ENCODE measurements at regions not wholly inside any gene's neighbourhood (a gene's known extent, or its start where the extent isn't known, plus 50 kb on each side); places are given as distances from the start of the nearest gene placed in this dataset.

GRCh38 chrX:125762954-125763353 lies 403.1 kb downstream of the DCAF12L2 start:
- H3K4me3 ChIP-seq, result no peak overlapping the region
- no peaks in the 10 kb centered on the region for H3K36me3 ChIP-seq
- intact Hi-C loops (cut with DNase I), result no loop called here
- peaks cover 0 to 7% of the 10 kb centered on the region in 2 donors for H3K9me3 ChIP-seq
- DNase-seq (ENCODE audit: low spot score in 2 of 2), result no peak
- TF ChIP-seq CTCF (IDR thresholded peaks at IDR 0.05), result no peak
- H3K27ac ChIP-seq, result no peak overlapping the region
- no peaks in the 10 kb centered on the region for H3K27me3 ChIP-seq
- H3K4me1 ChIP-seq, result no peaks in the 10 kb centered on the region

DNA sequence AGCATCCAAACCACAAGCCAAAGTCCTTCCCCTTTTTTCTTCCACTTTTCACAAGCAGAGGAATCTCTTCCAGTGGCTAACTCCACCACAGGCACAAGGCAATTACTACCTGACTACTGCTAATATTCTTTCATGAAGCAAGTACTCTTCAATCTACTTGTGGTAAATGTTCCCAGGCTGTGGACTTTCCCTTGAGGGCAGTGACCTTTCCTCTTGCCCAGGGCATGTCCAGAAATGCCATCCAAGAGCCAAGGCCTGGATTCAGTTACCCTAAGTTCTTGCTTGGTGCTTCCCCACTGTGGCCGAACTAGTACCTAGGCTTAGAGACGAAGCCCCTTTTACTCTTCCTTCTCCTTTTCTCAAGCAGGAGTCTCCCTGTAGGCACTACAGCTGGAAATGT lies 400.7 kb downstream of the DCAF12L2 start:
- intact Hi-C loops (cut with DNase I), result no loop called here

GRCh38 chrX:125769628-125770027 lies 396.5 kb downstream of the DCAF12L2 start:
- no peak overlapping the region for H3K27ac ChIP-seq
- TF ChIP-seq CTCF (IDR thresholded peaks at IDR 0.05), result no peak
- no peaks in the 10 kb centered on the region for H3K9me3 ChIP-seq
- H3K4me1 ChIP-seq, result no peaks in the 10 kb centered on the region
- H3K36me3 ChIP-seq, result no peaks in the 10 kb centered on the region
- H3K27me3 ChIP-seq, result no peaks in the 10 kb centered on the region
- no peak for DNase-seq (ENCODE audit: low spot score in 2 of 2)
- intact Hi-C loops (cut with DNase I), result no loop called here
- no peak overlapping the region for H3K4me3 ChIP-seq

More for the DNA sequence above, 400.7 kb downstream of the DCAF12L2 start:
- no peak for TF ChIP-seq CTCF (IDR thresholded peaks at IDR 0.05)
- Histone ChIP-seq H3K9me3 (peaks cover 0 to 7% of the 10 kb centered on the region in 2 donors), H3K4me1 (no peaks in the 10 kb centered on the region), H3K27me3 (no peaks in the 10 kb centered on the region), H3K4me3 (no peak overlapping the region), H3K27ac (no peak overlapping the region), H3K36me3 (no peaks in the 10 kb centered on the region)
- no peak for DNase-seq (ENCODE audit: low spot score in 2 of 2)

- DNase-seq (ENCODE audit: low spot score in 2 of 2), result no peak
- Histone ChIP-seq H3K4me1 (no peaks in the 10 kb centered on the region), H3K36me3 (no peaks in the 10 kb centered on the region), H3K9me3 (no peaks in the 10 kb centered on the region), H3K27ac (no peak overlapping the region), H3K4me3 (no peak overlapping the region), H3K27me3 (no peaks in the 10 kb centered on the region)
- intact Hi-C loops (cut with DNase I), result no loop called here
- TF ChIP-seq CTCF (IDR thresholded peaks at IDR 0.05), result no peak
Observed at GRCh38 chrX:125778261-125778660, 387.8 kb downstream of the DCAF12L2 start.

GRCh38 chrX:125782184-125782583 lies 383.9 kb downstream of the DCAF12L2 start:
- DNase-seq (ENCODE audit: low spot score in 2 of 2), result no peak
- H3K27ac ChIP-seq, result no peak overlapping the region
- no peaks in the 10 kb centered on the region for H3K27me3 ChIP-seq
- no peaks in the 10 kb centered on the region for H3K9me3 ChIP-seq
- TF ChIP-seq CTCF (IDR thresholded peaks at IDR 0.05), result no peak
- no peaks in the 10 kb centered on the region for H3K36me3 ChIP-seq
- no peaks in the 10 kb centered on the region for H3K4me1 ChIP-seq
- intact Hi-C loops (cut with DNase I), result no loop called here
- no peak overlapping the region for H3K4me3 ChIP-seq

DNA sequence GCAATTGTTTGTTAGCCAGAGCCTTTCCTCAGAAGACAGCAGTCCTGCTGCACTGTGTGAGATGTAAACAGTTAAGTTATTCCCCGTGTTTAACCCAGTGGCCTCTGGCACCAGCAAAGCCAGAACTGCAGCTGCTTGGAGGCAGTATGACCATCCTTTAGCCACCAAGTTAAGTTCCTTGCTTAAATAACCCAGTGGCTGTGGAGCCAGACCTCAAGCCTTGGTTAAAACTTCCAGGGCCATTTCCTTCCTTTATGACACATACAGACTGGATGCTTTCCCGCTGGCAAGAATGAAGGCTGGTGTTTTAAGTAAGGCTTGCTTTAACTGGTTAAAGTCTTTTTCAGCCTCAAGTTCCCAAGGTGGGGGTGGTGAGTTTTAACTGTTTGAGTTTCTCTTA lies 379.8 kb downstream of the DCAF12L2 start:
- Histone ChIP-seq H3K4me3 (no peak overlapping the region), H3K36me3 (no peaks in the 10 kb centered on the region), H3K27me3 (no peaks in the 10 kb centered on the region), H3K27ac (no peak overlapping the region), H3K9me3 (no peaks in the 10 kb centered on the region), H3K4me1 (no peaks in the 10 kb centered on the region)
- no peak for DNase-seq (ENCODE audit: low spot score in 2 of 2)
- intact Hi-C loops (cut with DNase I), result no loop called here
- TF ChIP-seq CTCF (IDR thresholded peaks at IDR 0.05), result no peak

Measured in ascending aorta (tissue), 2 donors.